BLaER1 treated with 17β-estradiol and CSF1 and Interleukin-3, amounts not matched to agents 10 nM and 100 nM (cell line): ENCODE measurements at regions not wholly inside any gene's neighbourhood (a gene's known extent, or its start where the extent isn't known, plus 50 kb on each side); places are given as distances from the start of the nearest gene placed in this dataset.

Source experiments
- H3K27ac ChIP-seq, 11 experiments: shearing (Covaris generic); formaldehyde crosslinking; 2 replicates each; pipeline ENCODE4 v1.8.1; 2022
- H3K27me3 ChIP-seq, 11 experiments: shearing (Covaris generic); formaldehyde crosslinking; 2 replicates each; pipeline ENCODE4 v1.8.1; 2022
- H3K36me3 ChIP-seq, 11 experiments: shearing (Covaris generic); formaldehyde crosslinking; 2 replicates each; pipeline ENCODE4 v1.8.1; 2022
- H3K4me1 ChIP-seq, 10 experiments: shearing (Covaris generic); formaldehyde crosslinking; 2 replicates each; pipeline ENCODE4 v1.8.1; 2022
- H3K4me2 ChIP-seq, 11 experiments: shearing (Covaris generic); formaldehyde crosslinking; 2 replicates each; pipeline ENCODE4 v1.8.1; 2022
- H3K4me3 ChIP-seq, 10 experiments: shearing (Covaris generic); formaldehyde crosslinking; 2 replicates each; pipeline ENCODE4 v1.8.1; 2022
- H3K9ac ChIP-seq, 11 experiments: shearing (Covaris generic); formaldehyde crosslinking; 2 replicates each; pipeline ENCODE4 v1.8.1; 2022
- H3K9me3 ChIP-seq, 11 experiments: shearing (Covaris generic); formaldehyde crosslinking; replicated peaks in 1 of 11; 2 replicates each; pipeline ENCODE4 v1.8.1; 2022
- H4K20me1 ChIP-seq, 11 experiments: shearing (Covaris generic); formaldehyde crosslinking; 2 replicates each; pipeline ENCODE4 v1.8.1; 2022
- Cebpa-rat ChIP-seq, 11 experiments: shearing (Covaris generic); IDR thresholded peaks; 2 replicates each; pipeline ENCODE4 v1.8.1; 2022

DNA sequence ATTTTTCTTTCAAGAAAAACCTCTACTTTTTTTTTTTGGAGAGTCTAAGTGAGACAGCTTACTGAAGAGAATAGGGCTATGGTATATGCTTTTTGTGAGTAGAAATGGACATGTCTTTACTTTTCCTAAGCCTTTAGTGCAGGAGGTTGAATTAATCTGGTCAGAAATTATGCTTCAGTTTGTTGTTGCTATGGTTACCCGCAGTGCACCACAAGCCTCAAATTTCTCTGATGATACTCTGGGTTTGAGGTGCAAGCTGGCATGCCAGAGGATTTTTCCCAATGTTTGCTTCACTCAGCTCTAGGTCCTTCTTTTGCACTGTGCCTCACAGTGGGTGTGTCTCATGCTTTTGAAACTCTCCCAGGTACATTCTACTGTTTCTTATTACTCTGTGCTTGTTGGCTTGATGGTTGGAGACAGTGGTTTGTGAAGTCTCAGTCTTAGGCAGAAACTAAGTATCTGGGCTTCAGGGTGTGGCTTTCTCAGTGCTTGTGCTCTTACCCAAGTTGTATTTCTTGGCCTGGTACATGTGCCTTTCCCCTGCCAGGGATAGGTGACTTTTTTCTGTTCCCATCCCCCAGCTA, 278.3 kb downstream of the RBM43 start:
- no peak for TF ChIP-seq Cebpa-rat (IDR thresholded peaks at IDR 0.05)
- no peaks in the 10 kb centered on the region for H3K36me3 ChIP-seq
- H3K27ac ChIP-seq: no peak overlapping the region

DNA sequence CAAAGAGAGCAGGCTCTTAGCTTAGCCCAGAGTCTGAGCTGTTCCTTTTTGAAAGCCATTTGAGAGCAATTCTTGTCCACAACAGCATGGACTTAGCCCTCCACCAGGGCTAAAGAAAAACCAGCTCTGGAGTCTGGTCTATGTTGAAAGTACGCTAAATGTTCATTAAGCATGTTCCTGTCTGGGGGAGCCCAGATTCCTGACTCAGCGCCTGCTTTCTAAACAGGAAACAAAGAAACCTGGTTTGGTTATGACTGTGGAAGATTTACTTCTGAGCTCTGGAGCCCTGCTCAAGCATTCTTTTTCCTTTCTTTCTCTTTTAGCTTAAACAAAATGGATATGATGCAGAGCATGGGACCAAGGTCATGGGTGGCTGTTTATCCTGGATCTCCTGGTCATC, 279.8 kb downstream of the RBM43 start:
- Histone ChIP-seq H4K20me1 (no peaks in the 10 kb centered on the region), H3K9me3 (peaks cover 0 to 12% (median 7%) of the 10 kb centered on the region in 11 experiments; a peak in 14 of 22 replicates), H3K27ac (no peak overlapping the region), H3K4me1 (peaks cover 0 to 9% (median 2%) of the 10 kb centered on the region in 10 experiments; a peak in 8 of 20 replicates), H3K4me2 (peak overlapping the region in 2 of 11 experiments; percentile 17 to 40; a peak in 4 of 22 replicates), H3K4me3 (no peak overlapping the region), H3K36me3 (no peaks in the 10 kb centered on the region), H3K27me3 (no peaks in the 10 kb centered on the region), H3K9ac (no peak overlapping the region)
- TF ChIP-seq Cebpa-rat (IDR thresholded peaks at IDR 0.05): no peak

More for the DNA sequence above, 278.3 kb downstream of the RBM43 start:
- Histone ChIP-seq H3K27me3 (no peaks in the 10 kb centered on the region), H3K9me3 (peaks cover 5 to 25% (median 19%) of the 10 kb centered on the region in 11 experiments; a peak in 19 of 22 replicates), H3K9ac (no peak overlapping the region), H3K4me2 (no peak overlapping the region), H4K20me1 (no peaks in the 10 kb centered on the region), H3K4me1 (peaks cover 0 to 9% (median 2%) of the 10 kb centered on the region in 10 experiments; a peak in 8 of 20 replicates), H3K4me3 (no peak overlapping the region)

GRCh38 chr2:150978053-150978452, 283.6 kb downstream of the RBM43 start:
- Histone ChIP-seq H3K9ac (no peak overlapping the region), H3K27ac (no peak overlapping the region)

GRCh38 chr2:150977296-150977695, 284.4 kb downstream of the RBM43 start:
- H3K4me2 ChIP-seq: no peak overlapping the region
- no peaks in the 10 kb centered on the region for H3K36me3 ChIP-seq
- no peaks in the 10 kb centered on the region for H4K20me1 ChIP-seq
- no peaks in the 10 kb centered on the region for H3K9me3 ChIP-seq
- no peak overlapping the region for H3K4me3 ChIP-seq
- no peak overlapping the region for H3K27ac ChIP-seq
- TF ChIP-seq Cebpa-rat (IDR thresholded peaks at IDR 0.05): no peak
- no peak overlapping the region for H3K9ac ChIP-seq
- H3K4me1 ChIP-seq: peaks cover 0 to 8% (median 0%) of the 10 kb centered on the region in 10 experiments; a peak in 5 of 20 replicates
- no peaks in the 10 kb centered on the region for H3K27me3 ChIP-seq

More at GRCh38 chr2:150978053-150978452, 283.6 kb downstream of the RBM43 start:
- no peak overlapping the region for H3K4me2 ChIP-seq
- H3K36me3 ChIP-seq: no peaks in the 10 kb centered on the region
- H3K9me3 ChIP-seq: no peaks in the 10 kb centered on the region
- TF ChIP-seq Cebpa-rat (IDR thresholded peaks at IDR 0.05): no peak
- H4K20me1 ChIP-seq: no peaks in the 10 kb centered on the region
- no peaks in the 10 kb centered on the region for H3K27me3 ChIP-seq
- peaks cover 0 to 9% (median 0%) of the 10 kb centered on the region in 10 experiments; a peak in 5 of 20 replicates for H3K4me1 ChIP-seq
- no peak overlapping the region for H3K4me3 ChIP-seq

GRCh38 chr2:150976604-150977003, 285.1 kb downstream of the RBM43 start:
- no peak overlapping the region for H3K9ac ChIP-seq
- H3K27me3 ChIP-seq: no peaks in the 10 kb centered on the region
- no peaks in the 10 kb centered on the region for H3K9me3 ChIP-seq
- H3K4me3 ChIP-seq: no peak overlapping the region
- H3K4me2 ChIP-seq: no peak overlapping the region
- no peak for TF ChIP-seq Cebpa-rat (IDR thresholded peaks at IDR 0.05)
- H3K36me3 ChIP-seq: no peaks in the 10 kb centered on the region
- no peak overlapping the region for H3K27ac ChIP-seq
- H3K4me1 ChIP-seq: peaks cover 0 to 2% (median 0%) of the 10 kb centered on the region in 10 experiments; a peak in 4 of 20 replicates
- H4K20me1 ChIP-seq: no peaks in the 10 kb centered on the region

DNA sequence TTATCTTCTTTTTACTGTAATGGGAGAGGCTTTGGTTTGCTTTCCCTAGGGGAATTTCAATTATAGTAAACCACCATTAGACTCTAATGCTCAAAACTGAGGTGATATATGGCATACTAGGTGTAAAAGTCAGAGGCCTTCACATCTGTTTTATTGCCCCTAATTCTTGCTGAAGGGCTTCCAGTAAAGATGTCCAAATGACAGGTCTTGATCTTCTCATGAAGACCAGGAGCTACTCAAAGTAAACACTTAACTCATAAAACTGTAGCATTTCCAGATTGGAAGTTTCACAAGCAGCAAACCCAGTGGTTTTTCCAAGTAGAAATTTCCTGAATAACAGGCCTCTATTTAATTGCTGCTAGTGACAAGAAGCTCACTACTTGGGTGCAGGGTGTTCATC, 286.8 kb downstream of the RBM43 start:
- Histone ChIP-seq H3K9me3 (no peaks in the 10 kb centered on the region), H3K36me3 (no peaks in the 10 kb centered on the region), H3K27me3 (no peaks in the 10 kb centered on the region), H3K27ac (no peak overlapping the region), H3K9ac (no peak overlapping the region), H3K4me1 (no peaks in the 10 kb centered on the region), H4K20me1 (no peaks in the 10 kb centered on the region), H3K4me3 (no peak overlapping the region), H3K4me2 (no peak overlapping the region)
- no peak for TF ChIP-seq Cebpa-rat (IDR thresholded peaks at IDR 0.05)

DNA sequence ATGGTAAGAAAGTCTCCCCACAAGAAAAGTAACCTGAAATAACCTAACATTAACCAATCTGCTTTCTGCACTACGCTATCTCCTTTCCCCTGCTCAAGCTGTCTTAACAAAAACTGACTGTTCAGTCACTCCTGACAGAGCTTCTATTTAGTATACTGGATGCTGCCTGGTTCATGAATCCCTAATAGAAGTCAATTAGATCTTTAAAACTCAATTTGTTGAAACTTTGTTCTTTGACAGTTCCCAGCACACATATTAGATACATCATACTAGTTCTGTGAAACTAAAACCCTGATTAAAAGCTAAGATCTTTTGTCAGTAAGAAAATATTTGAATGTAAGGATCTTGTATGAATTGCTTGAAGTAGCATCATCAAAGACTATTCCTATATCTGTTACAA, 287.4 kb downstream of the RBM43 start:
- TF ChIP-seq Cebpa-rat (IDR thresholded peaks at IDR 0.05): no peak
- Histone ChIP-seq H3K36me3 (no peaks in the 10 kb centered on the region), H3K9ac (no peak overlapping the region), H3K27ac (no peak overlapping the region), H3K9me3 (no peaks in the 10 kb centered on the region), H3K4me1 (no peaks in the 10 kb centered on the region), H3K4me3 (no peak overlapping the region), H3K27me3 (no peaks in the 10 kb centered on the region), H4K20me1 (no peaks in the 10 kb centered on the region), H3K4me2 (no peak overlapping the region)

- H3K4me1 ChIP-seq: no peaks in the 10 kb centered on the region
- no peaks in the 10 kb centered on the region for H3K36me3 ChIP-seq
- H4K20me1 ChIP-seq: no peaks in the 10 kb centered on the region
- H3K9me3 ChIP-seq: no peaks in the 10 kb centered on the region
- no peak overlapping the region for H3K9ac ChIP-seq
- TF ChIP-seq Cebpa-rat (IDR thresholded peaks at IDR 0.05): no peak
- no peak overlapping the region for H3K27ac ChIP-seq
- no peaks in the 10 kb centered on the region for H3K27me3 ChIP-seq
- H3K4me2 ChIP-seq: no peak overlapping the region
- no peak overlapping the region for H3K4me3 ChIP-seq
Measured at GRCh38 chr2:150971910-150972309, 289.8 kb downstream of the RBM43 start.

DNA sequence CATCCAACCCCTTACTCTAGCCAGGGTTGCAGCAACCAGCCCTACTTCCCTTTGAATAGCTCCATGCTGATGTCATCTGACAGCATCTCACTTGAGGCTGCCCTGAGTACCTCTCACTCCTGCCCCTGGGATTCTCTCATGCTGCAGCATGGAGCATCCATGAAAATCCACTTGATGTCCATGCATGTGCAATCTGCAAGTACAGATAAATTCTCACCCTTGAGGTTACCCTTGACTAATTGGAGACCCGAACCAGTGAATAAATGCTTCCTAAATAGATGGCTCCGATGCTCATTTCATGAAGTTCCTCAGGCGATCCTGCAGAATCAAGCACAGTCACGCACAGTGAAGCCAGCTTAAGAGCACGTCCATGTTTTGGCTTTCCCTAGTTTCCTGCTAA, 298.3 kb downstream of the RBM43 start:
- TF ChIP-seq Cebpa-rat (IDR thresholded peaks at IDR 0.05): no peak
- H3K4me1 ChIP-seq: no peaks in the 10 kb centered on the region

GRCh38 chr2:150955231-150955630, 306.4 kb downstream of the RBM43 start:
- H3K4me1 ChIP-seq: no peaks in the 10 kb centered on the region
- no peak overlapping the region for H3K27ac ChIP-seq
- no peaks in the 10 kb centered on the region for H3K36me3 ChIP-seq
- TF ChIP-seq Cebpa-rat (IDR thresholded peaks at IDR 0.05): no peak
- no peak overlapping the region for H3K4me3 ChIP-seq
- peaks cover 0 to 3% (median 0%) of the 10 kb centered on the region in 11 experiments; a peak in 4 of 22 replicates for H3K9me3 ChIP-seq
- no peak overlapping the region for H3K9ac ChIP-seq
- H4K20me1 ChIP-seq: no peaks in the 10 kb centered on the region
- H3K4me2 ChIP-seq: no peak overlapping the region
- no peaks in the 10 kb centered on the region for H3K27me3 ChIP-seq

More for the DNA sequence above, 298.3 kb downstream of the RBM43 start:
- no peak overlapping the region for H3K4me3 ChIP-seq
- H3K27me3 ChIP-seq: no peaks in the 10 kb centered on the region
- no peak overlapping the region for H3K9ac ChIP-seq
- 0 out of 22 replicates have a peak, but pooled peaks cover 0 to 3% (median 0%) of the 10 kb centered on the region in 11 experiments for H3K9me3 ChIP-seq
- no peak overlapping the region for H3K27ac ChIP-seq
- no peaks in the 10 kb centered on the region for H3K36me3 ChIP-seq
- no peaks in the 10 kb centered on the region for H4K20me1 ChIP-seq
- H3K4me2 ChIP-seq: no peak overlapping the region
